Keratinocyte (primary cell): ENCODE measurements at regions not wholly inside any gene's neighbourhood (a gene's known extent, or its start where the extent isn't known, plus 50 kb on each side); places are given as distances from the start of the nearest gene placed in this dataset.

Source experiments
- DNase-seq: peaks from one replicate; pipeline ENCODE4 v3.0.0-alpha.2; 2011; ENCODE audit warnings: low read depth, missing footprints, low spot score
- FAIRE-seq: peaks from 2 replicates; lab custom pipeline; 2011; peaks lifted over from hg19 to GRCh38; lab: Jason Lieb, UNC
- H2AFZ ChIP-seq: 2 replicates; pipeline ENCODE4 v1.6.0; 2012; ENCODE audit warnings: low read length, control low read depth, inconsistent platforms; ENCODE audit not compliant: control insufficient read depth
- H3K27ac ChIP-seq: 2 replicates; pipeline ENCODE4 v1.5.1; 2011; ENCODE audit warnings: low read length; ENCODE audit not compliant: control insufficient read depth, insufficient read depth
- H3K27me3 ChIP-seq: 3 replicates; pipeline ENCODE4 v1.6.0; 2011; ENCODE audit warnings: low read length; ENCODE audit not compliant: control insufficient read depth, insufficient read depth; ENCODE audit errors: extremely low read depth
- H3K36me3 ChIP-seq, 2 experiments: 2 replicates in 1 of 2; 3 replicates in 1 of 2; pipeline ENCODE4 v1.5.1; 2011; ENCODE audit warnings: low read length in 2 of 2, mild to moderate bottlenecking in 1 of 2; ENCODE audit not compliant: control insufficient read depth in 2 of 2, insufficient read depth in 2 of 2; ENCODE audit errors: extremely low read depth in 1 of 2
- H3K4me1 ChIP-seq: 3 replicates; pipeline ENCODE4 v1.5.1; 2011; ENCODE audit warnings: low read length; ENCODE audit not compliant: control insufficient read depth, insufficient read depth; ENCODE audit errors: extremely low read depth
- H3K4me2 ChIP-seq: 3 replicates; pipeline ENCODE4 v1.6.0; 2011; ENCODE audit warnings: low read depth, low read length; ENCODE audit not compliant: control insufficient read depth, insufficient read depth; ENCODE audit errors: extremely low read depth
- H3K4me3 ChIP-seq, 3 experiments: fragments of 200-600 bp in 1 of 3; sonication (generic) in 1 of 3; 2 replicates in 2 of 3; 3 replicates in 1 of 3; pipeline ENCODE4 v1.5.1; 2011 to 2016; ENCODE audit warnings: low read length in 3 of 3, mild to moderate bottlenecking in 3 of 3, control low read depth in 2 of 3, inconsistent platforms in 1 of 3, low read depth in 1 of 3, mixed read lengths in 1 of 3, mixed run types in 1 of 3, moderate library complexity in 1 of 3; ENCODE audit not compliant: control insufficient read depth in 2 of 3, insufficient read depth in 2 of 3; ENCODE audit errors: extremely low read depth in 1 of 3
- H3K79me2 ChIP-seq: 2 replicates; pipeline ENCODE4 v1.6.0; 2012; ENCODE audit warnings: low read length; ENCODE audit not compliant: control insufficient read depth, insufficient read depth
- H3K9ac ChIP-seq: 3 replicates; pipeline ENCODE4 v1.6.0; 2011; ENCODE audit warnings: low read length; ENCODE audit not compliant: control insufficient read depth, insufficient read depth; ENCODE audit errors: extremely low read depth
- H3K9me1 ChIP-seq: 3 replicates; pipeline ENCODE4 v1.6.0; 2011; ENCODE audit warnings: low read length; ENCODE audit not compliant: control insufficient read depth, insufficient read depth; ENCODE audit errors: extremely low read depth
- H3K9me3 ChIP-seq: 2 replicates; pipeline ENCODE4 v1.5.1; 2012; ENCODE audit warnings: low read depth, low read length; ENCODE audit not compliant: control insufficient read depth
- H4K20me1 ChIP-seq: 3 replicates; pipeline ENCODE4 v1.6.0; 2011; ENCODE audit warnings: low read length; ENCODE audit not compliant: control insufficient read depth, insufficient read depth; ENCODE audit errors: extremely low read depth
- EZH2 ChIP-seq: IDR thresholded peaks from one replicate; pipeline ENCODE4 v1.6.1; 2012; ENCODE audit warnings: inconsistent platforms, mild to moderate bottlenecking, low read length, moderate library complexity
- dilution Hi-C: fragments of 300-500 bp; cut with MboI; formaldehyde crosslinking; loops from one replicate; pipeline ENCODE4 v1.7.0; 2020; ENCODE audit warnings: low sequenced_read_pairs; ENCODE audit not compliant: extremely low pct_ligation_motif_present
- TF ChIP-seq, protein P1 (sequence below), 3 experiments: IDR thresholded peaks in 1 of 3; conservative IDR thresholded peaks in 1 of 3; optimal IDR thresholded peaks in 1 of 3; 2 replicates in 2 of 3; 3 replicates in 1 of 3; pipeline versions ENCODE3 to v1.5.1; 2011; ENCODE audit warnings: low read length in 3 of 3, mild to moderate bottlenecking in 3 of 3, moderate library complexity in 2 of 3, control low read depth in 1 of 3, inconsistent platforms in 1 of 3; ENCODE audit not compliant: insufficient read depth in 2 of 3; ENCODE audit errors: extremely low read depth in 1 of 3

GRCh38 chr2:190589008-190589407 lies 54.5 kb upstream of the NEMP2 start:
- H3K4me2 ChIP-seq = no peak overlapping the region
- TF ChIP-seq EZH2 = no peak
- TF ChIP-seq, protein P1, sequence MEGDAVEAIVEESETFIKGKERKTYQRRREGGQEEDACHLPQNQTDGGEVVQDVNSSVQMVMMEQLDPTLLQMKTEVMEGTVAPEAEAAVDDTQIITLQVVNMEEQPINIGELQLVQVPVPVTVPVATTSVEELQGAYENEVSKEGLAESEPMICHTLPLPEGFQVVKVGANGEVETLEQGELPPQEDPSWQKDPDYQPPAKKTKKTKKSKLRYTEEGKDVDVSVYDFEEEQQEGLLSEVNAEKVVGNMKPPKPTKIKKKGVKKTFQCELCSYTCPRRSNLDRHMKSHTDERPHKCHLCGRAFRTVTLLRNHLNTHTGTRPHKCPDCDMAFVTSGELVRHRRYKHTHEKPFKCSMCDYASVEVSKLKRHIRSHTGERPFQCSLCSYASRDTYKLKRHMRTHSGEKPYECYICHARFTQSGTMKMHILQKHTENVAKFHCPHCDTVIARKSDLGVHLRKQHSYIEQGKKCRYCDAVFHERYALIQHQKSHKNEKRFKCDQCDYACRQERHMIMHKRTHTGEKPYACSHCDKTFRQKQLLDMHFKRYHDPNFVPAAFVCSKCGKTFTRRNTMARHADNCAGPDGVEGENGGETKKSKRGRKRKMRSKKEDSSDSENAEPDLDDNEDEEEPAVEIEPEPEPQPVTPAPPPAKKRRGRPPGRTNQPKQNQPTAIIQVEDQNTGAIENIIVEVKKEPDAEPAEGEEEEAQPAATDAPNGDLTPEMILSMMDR (optimal IDR thresholded peaks at IDR 0.05 in 1 of 3, IDR thresholded peaks at IDR 0.05 in 1 of 3, conservative IDR thresholded peaks at IDR 0.05 in 1 of 3; ENCODE audit: extremely low read depth in 1 of 3, insufficient read depth in 2 of 3, low read length in 3 of 3) = no peak
- H2AFZ ChIP-seq = no peak overlapping the region
- H3K4me1 ChIP-seq = no peaks in the 10 kb centered on the region
- no peak overlapping the region for H3K4me3 ChIP-seq
- H4K20me1 ChIP-seq = no peaks in the 10 kb centered on the region
- H3K36me3 ChIP-seq = no peaks in the 10 kb centered on the region
- H3K27me3 ChIP-seq = no peaks in the 10 kb centered on the region
- no peak for DNase-seq
- H3K27ac ChIP-seq = no peak overlapping the region
- no peak overlapping the region for H3K9ac ChIP-seq
- H3K79me2 ChIP-seq = no peaks in the 10 kb centered on the region
- dilution Hi-C loops = no loop called here
- FAIRE-seq = no peak
- no peaks in the 10 kb centered on the region for H3K9me3 ChIP-seq
- H3K9me1 ChIP-seq = no peaks in the 10 kb centered on the region

- Histone ChIP-seq H4K20me1 (no peaks in the 10 kb centered on the region), H3K4me1 (peaks cover under 1% of the 10 kb centered on the region), H3K36me3 (no peaks in the 10 kb centered on the region), H3K9ac (no peak overlapping the region), H3K4me3 (no peak overlapping the region), H2AFZ (no peak overlapping the region), H3K27me3 (no peaks in the 10 kb centered on the region), H3K9me1 (no peaks in the 10 kb centered on the region), H3K79me2 (no peaks in the 10 kb centered on the region), H3K27ac (no peak overlapping the region), H3K9me3 (no peaks in the 10 kb centered on the region), H3K4me2 (no peak overlapping the region)
- no peak for TF ChIP-seq EZH2
- TF ChIP-seq, protein P1 (optimal IDR thresholded peaks at IDR 0.05 in 1 of 3, IDR thresholded peaks at IDR 0.05 in 1 of 3, conservative IDR thresholded peaks at IDR 0.05 in 1 of 3; ENCODE audit: extremely low read depth in 1 of 3, insufficient read depth in 2 of 3, low read length in 3 of 3) = no peak
- dilution Hi-C loops = no loop called here
- FAIRE-seq (no peak), DNase-seq (no peak)
Measured at GRCh38 chr2:190591437-190591836, 56.9 kb upstream of the NEMP2 start.
